Activated CD8-positive, alpha-beta T cell treated with anti-CD3 and anti-CD28 coated beads for 36 hours (primary cell): ENCODE measurements at regions not wholly inside any gene's neighbourhood (a gene's known extent, or its start where the extent isn't known, plus 50 kb on each side); places are given as distances from the start of the nearest gene placed in this dataset.

Experiments
- ATAC-seq: fragments of 200-7000 bp; cut with Tn5 transposase; one replicate; pipeline ENCODE4 v1.10.0; 2021; ENCODE audit warnings: mild to moderate bottlenecking, moderate library complexity
- CTCF ChIA-PET: fragments of 350-600 bp; sonication (Branson Sonifier 250); formaldehyde crosslinking; loops from one replicate; lab custom pipeline; 2021; ENCODE audit warnings: antibody characterized with exemption; lab: Charles Lee
- POLR2A ChIA-PET: fragments of 350-600 bp; sonication (Branson Sonifier 250); formaldehyde crosslinking; loops from one replicate; lab custom pipeline; 2021; ENCODE audit warnings: antibody characterized with exemption; lab: Charles Lee
- DNase-seq: peaks from one replicate; pipeline ENCODE4 v3.0.0-alpha.2; 2020
- H3K27ac Mint-ChIP-seq: one replicate; pipeline ENCODE4 v1.8.0; 2021; ENCODE audit warnings: mild to moderate bottlenecking, mixed read lengths
- H3K27me3 Mint-ChIP-seq: one replicate; pipeline ENCODE4 v1.8.0; 2021; ENCODE audit warnings: mixed read lengths
- H3K36me3 Mint-ChIP-seq: one replicate; pipeline ENCODE4 v1.8.0; 2021; ENCODE audit warnings: low read depth, mixed read lengths
- H3K4me1 Mint-ChIP-seq: one replicate; pipeline ENCODE4 v1.8.0; 2021; ENCODE audit warnings: low read depth, mixed read lengths
- H3K4me3 Mint-ChIP-seq: one replicate; pipeline ENCODE4 v1.8.0; 2021; ENCODE audit warnings: mild to moderate bottlenecking, moderate library complexity, mixed read lengths
- H3K9me3 Mint-ChIP-seq: one replicate; pipeline ENCODE4 v1.8.0; 2021; ENCODE audit warnings: mixed read lengths
- intact Hi-C: fragments of 100-400 bp; cut with micrococcal nuclease; formaldehyde crosslinking; loops from one replicate; pipeline ENCODE4 v1.10.0; 2022
- TF ChIP-seq, protein P1 (sequence below): fragments of 200-600 bp; IDR thresholded peaks from one replicate; pipeline ENCODE4 v1.8.0; 2022; ENCODE audit warnings: antibody characterized with exemption, mild to moderate bottlenecking

DNA sequence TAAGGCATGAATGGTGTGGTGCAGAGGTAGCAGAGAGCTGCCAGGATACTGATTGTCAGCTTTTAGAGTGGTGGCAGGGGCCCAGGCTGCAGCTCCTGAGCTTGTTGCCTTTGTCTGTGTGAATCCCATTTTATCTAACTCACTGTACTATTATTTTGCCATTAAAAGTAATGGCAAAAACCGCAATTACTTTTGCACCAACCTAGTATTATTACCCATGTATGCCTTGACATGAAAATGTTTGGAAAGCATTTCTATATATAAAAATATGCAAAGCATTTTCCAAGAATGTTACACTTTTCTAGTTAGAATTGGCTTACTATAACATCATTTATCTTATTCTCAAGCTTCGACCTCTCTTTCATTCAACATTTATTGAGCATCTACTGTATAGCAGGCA, 308.1 kb upstream of the MYOCD start:
- no peak overlapping the region for H3K27ac Mint-ChIP-seq

DNA sequence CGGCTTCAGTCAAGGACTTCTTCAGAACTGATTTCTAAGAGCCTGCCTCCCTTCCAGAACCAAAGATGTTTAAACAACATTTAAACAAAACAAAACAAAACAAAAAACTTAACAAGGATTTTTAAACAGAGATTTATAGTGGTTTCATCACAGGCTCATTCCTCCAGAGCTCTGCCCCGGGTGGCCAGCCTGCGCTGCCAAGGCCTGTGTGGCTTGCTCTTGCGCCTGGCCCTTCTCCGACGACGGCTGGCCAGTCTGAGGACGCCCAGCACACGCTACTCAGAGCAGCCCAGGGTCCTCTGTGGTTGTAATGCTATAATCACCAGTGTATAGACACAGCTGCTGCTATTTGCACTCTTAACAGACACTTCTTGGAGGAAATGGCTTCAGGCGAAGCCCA, 307.2 kb upstream of the MYOCD start:
- H3K27me3 Mint-ChIP-seq, result peaks cover 2% of the 10 kb centered on the region
- CTCF ChIA-PET, result no interaction called here
- H3K36me3 Mint-ChIP-seq, result no peaks in the 10 kb centered on the region
- H3K9me3 Mint-ChIP-seq, result peaks cover 9% of the 10 kb centered on the region
- H3K27ac Mint-ChIP-seq, result no peak overlapping the region
- no peak for DNase-seq
- TF ChIP-seq, protein P1, sequence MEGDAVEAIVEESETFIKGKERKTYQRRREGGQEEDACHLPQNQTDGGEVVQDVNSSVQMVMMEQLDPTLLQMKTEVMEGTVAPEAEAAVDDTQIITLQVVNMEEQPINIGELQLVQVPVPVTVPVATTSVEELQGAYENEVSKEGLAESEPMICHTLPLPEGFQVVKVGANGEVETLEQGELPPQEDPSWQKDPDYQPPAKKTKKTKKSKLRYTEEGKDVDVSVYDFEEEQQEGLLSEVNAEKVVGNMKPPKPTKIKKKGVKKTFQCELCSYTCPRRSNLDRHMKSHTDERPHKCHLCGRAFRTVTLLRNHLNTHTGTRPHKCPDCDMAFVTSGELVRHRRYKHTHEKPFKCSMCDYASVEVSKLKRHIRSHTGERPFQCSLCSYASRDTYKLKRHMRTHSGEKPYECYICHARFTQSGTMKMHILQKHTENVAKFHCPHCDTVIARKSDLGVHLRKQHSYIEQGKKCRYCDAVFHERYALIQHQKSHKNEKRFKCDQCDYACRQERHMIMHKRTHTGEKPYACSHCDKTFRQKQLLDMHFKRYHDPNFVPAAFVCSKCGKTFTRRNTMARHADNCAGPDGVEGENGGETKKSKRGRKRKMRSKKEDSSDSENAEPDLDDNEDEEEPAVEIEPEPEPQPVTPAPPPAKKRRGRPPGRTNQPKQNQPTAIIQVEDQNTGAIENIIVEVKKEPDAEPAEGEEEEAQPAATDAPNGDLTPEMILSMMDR, result no peak
- H3K4me1 Mint-ChIP-seq, result no peaks in the 10 kb centered on the region
- no peak for ATAC-seq
- intact Hi-C loops, result no loop called here
- H3K4me3 Mint-ChIP-seq, result no peak overlapping the region
- POLR2A ChIA-PET, result no interaction called here

More for the DNA sequence above, 308.1 kb upstream of the MYOCD start:
- Mint-ChIP-seq H3K36me3 (no peaks in the 10 kb centered on the region), H3K9me3 (peaks cover 5% of the 10 kb centered on the region), H3K4me3 (no peak overlapping the region), H3K4me1 (no peaks in the 10 kb centered on the region), H3K27me3 (no peaks in the 10 kb centered on the region)
- ChIA-PET CTCF (no interaction called here), POLR2A (no interaction called here)
- intact Hi-C loops, result no loop called here
- ATAC-seq (no peak), DNase-seq (no peak)
- TF ChIP-seq, protein P1, result no peak

DNA sequence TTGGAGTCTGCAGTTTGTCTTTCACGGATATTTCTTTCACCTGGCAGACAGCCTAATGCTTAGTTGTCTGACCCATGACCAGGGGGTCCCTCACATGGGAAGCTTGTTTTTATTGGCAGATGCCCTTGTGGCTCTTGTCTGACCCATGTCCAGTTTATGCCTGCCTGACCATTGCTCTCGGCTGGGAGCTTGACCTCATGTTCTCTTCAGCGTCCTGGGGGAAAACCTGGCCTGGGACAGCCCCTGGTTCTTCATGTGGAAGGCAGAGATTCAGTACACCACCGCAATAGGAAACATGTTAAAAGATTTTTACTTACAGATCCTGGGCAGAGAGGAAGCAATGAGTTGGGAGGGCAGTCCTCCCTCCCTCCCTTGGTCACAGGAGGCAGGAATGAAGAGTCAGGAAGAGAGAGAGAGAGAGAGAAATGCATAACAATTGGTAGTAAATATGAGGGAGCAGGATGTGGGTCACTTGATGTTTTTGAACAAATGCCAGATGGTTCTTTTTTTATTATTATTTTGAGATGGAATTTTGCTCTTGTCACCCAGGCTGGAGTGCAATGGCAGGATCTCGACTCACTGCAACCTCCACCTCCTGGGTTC, 302.7 kb upstream of the MYOCD start:
- H3K9me3 Mint-ChIP-seq, result peaks cover 7% of the 10 kb centered on the region
- no peak overlapping the region for H3K4me3 Mint-ChIP-seq
- ChIA-PET POLR2A (no interaction called here), CTCF (no interaction called here)
- no peaks in the 10 kb centered on the region for H3K4me1 Mint-ChIP-seq
- H3K27ac Mint-ChIP-seq, result no peak overlapping the region
- DNase-seq (no peak), ATAC-seq (no peak)
- peaks cover 2% of the 10 kb centered on the region for H3K27me3 Mint-ChIP-seq
- TF ChIP-seq, protein P1, result no peak
- intact Hi-C loops, result loop anchor here (10.0 kb wide), 1 partner anchor 62 kb away; no protein-coding TSS in a partner anchor
- H3K36me3 Mint-ChIP-seq, result no peaks in the 10 kb centered on the region

DNA sequence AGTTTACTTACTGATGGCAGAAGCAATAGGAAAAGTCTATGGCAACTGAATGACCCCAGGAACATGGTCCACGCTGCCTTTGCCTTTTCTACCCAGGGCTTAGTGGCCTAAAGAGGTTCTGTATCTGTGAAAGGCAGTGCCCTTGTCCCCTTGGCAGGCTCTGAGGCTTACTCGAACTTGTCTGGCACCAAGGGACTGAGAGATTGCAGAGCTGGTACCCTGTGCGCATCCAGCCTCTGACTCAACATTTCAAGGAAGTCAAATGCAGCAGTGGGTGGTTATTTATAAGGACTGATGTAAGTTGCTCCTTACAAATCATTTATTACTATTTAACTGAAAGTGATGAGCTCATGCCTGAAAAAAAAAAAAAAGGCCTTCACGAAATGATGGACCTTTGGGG, 299.9 kb upstream of the MYOCD start:
- intact Hi-C loops, result loop anchor here (10.0 kb wide), 1 partner anchor 59 kb away; no protein-coding TSS in a partner anchor
- Mint-ChIP-seq H3K4me1 (no peaks in the 10 kb centered on the region), H3K27me3 (peaks cover 2% of the 10 kb centered on the region), H3K36me3 (no peaks in the 10 kb centered on the region), H3K27ac (no peak overlapping the region), H3K4me3 (no peak overlapping the region), H3K9me3 (peaks cover 6% of the 10 kb centered on the region)
- ATAC-seq (no peak), DNase-seq (no peak)
- CTCF ChIA-PET, result no interaction called here
- TF ChIP-seq, protein P1, result no peak
- POLR2A ChIA-PET, result no interaction called here

DNA sequence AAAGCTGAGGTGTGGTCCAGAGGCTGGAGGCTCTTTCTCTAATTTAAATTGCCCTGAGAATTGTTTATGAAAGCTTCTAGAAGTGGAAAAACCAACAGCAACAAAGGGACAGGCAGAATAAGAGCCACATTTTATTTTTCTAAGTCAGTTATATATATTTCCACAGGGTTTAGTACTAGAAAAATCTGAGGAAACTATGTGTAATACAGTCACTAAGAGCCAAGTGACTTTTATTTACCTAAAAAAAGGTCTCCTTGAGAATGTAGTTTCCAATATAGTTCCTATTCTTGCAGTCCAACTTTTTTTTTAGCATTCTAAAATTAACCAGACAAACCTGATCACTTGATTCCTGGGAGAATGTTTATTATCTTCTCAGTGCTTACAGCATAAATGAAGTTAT, 296.6 kb upstream of the MYOCD start:
- intact Hi-C loops, result loop anchor here (10.0 kb wide), 1 partner anchor 56 kb away; no protein-coding TSS in a partner anchor
- ChIA-PET POLR2A (no interaction called here), CTCF (no interaction called here)
- H3K4me3 Mint-ChIP-seq, result no peak overlapping the region
- no peak for DNase-seq
- H3K27me3 Mint-ChIP-seq, result no peaks in the 10 kb centered on the region
- H3K4me1 Mint-ChIP-seq, result no peaks in the 10 kb centered on the region
- TF ChIP-seq, protein P1, result no peak
- ATAC-seq, result no peak
- no peak overlapping the region for H3K27ac Mint-ChIP-seq
- peaks cover 7% of the 10 kb centered on the region for H3K9me3 Mint-ChIP-seq
- H3K36me3 Mint-ChIP-seq, result no peaks in the 10 kb centered on the region
